Activated naive CD8-positive, alpha-beta T cell treated with anti-CD3 and anti-CD28 coated beads, Interleukin-2, amount 10 ng/mL, durations not matched to agents 7 days and 5 days (primary cell): ENCODE measurements at regions not wholly inside any gene's neighbourhood (a gene's known extent, or its start where the extent isn't known, plus 50 kb on each side); places are given as distances from the start of the nearest gene placed in this dataset.
"Not testable (repeated sequence)": the region's sequence is repeated elsewhere in the genome, so short reads cannot be mapped to it uniquely, and the experiment has no call there.

ENCODE experiments used
- ATAC-seq: fragments of 150-1000 bp; cut with Tn5 transposase; one replicate; pipeline ENCODE4 v1.10.0; 2021; ENCODE audit warnings: low read depth, moderate library complexity
- POLR2A ChIA-PET: fragments of 350-600 bp; sonication (Branson Sonifier 250); formaldehyde crosslinking; loops from one replicate; lab custom pipeline; 2021; ENCODE audit warnings: antibody characterized with exemption; lab: Charles Lee
- DNase-seq: peaks from one replicate; pipeline ENCODE4 v3.0.0; 2021
- H3K27ac Mint-ChIP-seq: one replicate; pipeline ENCODE4 v1.8.0; 2022; ENCODE audit warnings: mild to moderate bottlenecking, mixed read lengths
- H3K27me3 Mint-ChIP-seq: one replicate; pipeline ENCODE4 v1.8.0; 2022; ENCODE audit warnings: mild to moderate bottlenecking, moderate library complexity, mixed read lengths
- H3K36me3 Mint-ChIP-seq: one replicate; pipeline ENCODE4 v1.8.0; 2021; ENCODE audit warnings: mild to moderate bottlenecking, mixed read lengths
- H3K4me1 Mint-ChIP-seq: one replicate; pipeline ENCODE4 v1.8.0; 2021; ENCODE audit warnings: mixed read lengths
- H3K4me3 Mint-ChIP-seq: one replicate; pipeline ENCODE4 v1.8.0; 2022; ENCODE audit warnings: mild to moderate bottlenecking, moderate library complexity, mixed read lengths
- H3K9me3 Mint-ChIP-seq: one replicate; pipeline ENCODE4 v1.8.0; 2021; ENCODE audit warnings: mixed read lengths

- Mint-ChIP-seq H3K9me3 (peaks cover 1% of the 10 kb centered on the region), H3K27me3 (no peaks in the 10 kb centered on the region), H3K4me3 (no peak overlapping the region), H3K4me1 (no peaks in the 10 kb centered on the region), H3K27ac (no peak overlapping the region), H3K36me3 (no peaks in the 10 kb centered on the region)
- POLR2A ChIA-PET, result no interaction called here
- ATAC-seq (no peak), DNase-seq (no peak)
These were observed 319.3 kb upstream of the ZNF608 start for GRCh38 chr5:125065741-125066140.

- Mint-ChIP-seq H3K9me3 (peaks cover 7% of the 10 kb centered on the region), H3K4me1 (no peaks in the 10 kb centered on the region), H3K4me3 (no peak overlapping the region), H3K36me3 (no peaks in the 10 kb centered on the region), H3K27ac (no peak overlapping the region), H3K27me3 (no peaks in the 10 kb centered on the region)
- no peak for ATAC-seq
- POLR2A ChIA-PET, result no interaction called here
- no peak for DNase-seq
These were observed 324.5 kb upstream of the ZNF608 start for GRCh38 chr5:125070961-125071360.

- DNase-seq (no peak), ATAC-seq (no peak)
- Mint-ChIP-seq H3K9me3 (peaks cover 5% of the 10 kb centered on the region), H3K4me3 (no peak overlapping the region), H3K27ac (no peak overlapping the region), H3K27me3 (no peaks in the 10 kb centered on the region), H3K36me3 (no peaks in the 10 kb centered on the region), H3K4me1 (no peaks in the 10 kb centered on the region)
- POLR2A ChIA-PET, result no interaction called here
These were observed 326.7 kb upstream of the ZNF608 start for GRCh38 chr5:125073090-125073489.

GRCh38 chr5:125075567-125075966 lies 329.1 kb upstream of the ZNF608 start:
- Mint-ChIP-seq H3K4me1 (no peaks in the 10 kb centered on the region), H3K9me3 (peaks cover 5% of the 10 kb centered on the region), H3K27me3 (no peaks in the 10 kb centered on the region), H3K36me3 (no peaks in the 10 kb centered on the region), H3K27ac (no peak overlapping the region), H3K4me3 (no peak overlapping the region)
- POLR2A ChIA-PET, result no interaction called here
- DNase-seq (no peak), ATAC-seq (no peak)

GRCh38 chr5:125079028-125079427 lies 332.6 kb upstream of the ZNF608 start:
- POLR2A ChIA-PET, H3K27me3 Mint-ChIP-seq, H3K27ac Mint-ChIP-seq, H3K36me3 Mint-ChIP-seq, H3K4me1 Mint-ChIP-seq, DNase-seq, H3K4me3 Mint-ChIP-seq, H3K9me3 Mint-ChIP-seq, ATAC-seq: not testable (repeated sequence)

- H3K4me3 Mint-ChIP-seq, result no peak overlapping the region
- no peaks in the 10 kb centered on the region for H3K36me3 Mint-ChIP-seq
- no peaks in the 10 kb centered on the region for H3K9me3 Mint-ChIP-seq
- no peak for ATAC-seq
- DNase-seq, result no peak
- no peaks in the 10 kb centered on the region for H3K4me1 Mint-ChIP-seq
- H3K27ac Mint-ChIP-seq, result no peak overlapping the region
- no peaks in the 10 kb centered on the region for H3K27me3 Mint-ChIP-seq
- POLR2A ChIA-PET, result no interaction called here
These were observed 334.7 kb upstream of the ZNF608 start for GRCh38 chr5:125081101-125081500.

GRCh38 chr5:125083981-125084380 lies 337.5 kb upstream of the ZNF608 start:
- Mint-ChIP-seq H3K27ac (no peak overlapping the region), H3K27me3 (no peaks in the 10 kb centered on the region), H3K36me3 (no peaks in the 10 kb centered on the region), H3K4me3 (no peak overlapping the region), H3K4me1 (no peaks in the 10 kb centered on the region), H3K9me3 (peaks cover 3% of the 10 kb centered on the region)
- POLR2A ChIA-PET, result no interaction called here
- DNase-seq, result no peak
- ATAC-seq, result no peak

- ATAC-seq, result no peak
- peaks cover 6% of the 10 kb centered on the region for H3K9me3 Mint-ChIP-seq
- no peaks in the 10 kb centered on the region for H3K27me3 Mint-ChIP-seq
- no peaks in the 10 kb centered on the region for H3K36me3 Mint-ChIP-seq
- H3K4me1 Mint-ChIP-seq, result no peaks in the 10 kb centered on the region
- POLR2A ChIA-PET, result no interaction called here
- no peak for DNase-seq
- H3K4me3 Mint-ChIP-seq, result no peak overlapping the region
- no peak overlapping the region for H3K27ac Mint-ChIP-seq
These were observed 339.5 kb upstream of the ZNF608 start for GRCh38 chr5:125085797-125086505.

GRCh38 chr5:125088522-125089105 lies 342.2 kb upstream of the ZNF608 start:
- no peak overlapping the region for H3K4me3 Mint-ChIP-seq
- DNase-seq, result no peak
- POLR2A ChIA-PET, result no interaction called here

GRCh38 chr5:125092138-125092537 lies 345.7 kb upstream of the ZNF608 start:
- H3K27me3 Mint-ChIP-seq, ATAC-seq, H3K4me3 Mint-ChIP-seq, H3K27ac Mint-ChIP-seq, H3K4me1 Mint-ChIP-seq, POLR2A ChIA-PET, H3K36me3 Mint-ChIP-seq, DNase-seq: not testable (repeated sequence)
- peaks cover 16% of the 10 kb centered on the region for H3K9me3 Mint-ChIP-seq

More at GRCh38 chr5:125088522-125089105, 342.2 kb upstream of the ZNF608 start:
- no peaks in the 10 kb centered on the region for H3K4me1 Mint-ChIP-seq
- ATAC-seq, result no peak
- no peak overlapping the region for H3K27ac Mint-ChIP-seq
- no peaks in the 10 kb centered on the region for H3K36me3 Mint-ChIP-seq
- H3K9me3 Mint-ChIP-seq, result peaks cover 9% of the 10 kb centered on the region
- H3K27me3 Mint-ChIP-seq, result no peaks in the 10 kb centered on the region

- Mint-ChIP-seq H3K36me3 (no peaks in the 10 kb centered on the region), H3K4me1 (no peaks in the 10 kb centered on the region), H3K27ac (no peak overlapping the region), H3K27me3 (no peaks in the 10 kb centered on the region), H3K4me3 (no peak overlapping the region), H3K9me3 (peaks cover 12% of the 10 kb centered on the region)
- ATAC-seq, result no peak
- POLR2A ChIA-PET, result no interaction called here
- DNase-seq, result no peak
These were observed 347.3 kb upstream of the ZNF608 start for GRCh38 chr5:125093776-125094175.

GRCh38 chr5:125100342-125100741 lies 353.9 kb upstream of the ZNF608 start:
- H3K27ac Mint-ChIP-seq, result no peak overlapping the region
- H3K9me3 Mint-ChIP-seq, result peaks cover 5% of the 10 kb centered on the region
- no peaks in the 10 kb centered on the region for H3K27me3 Mint-ChIP-seq
- POLR2A ChIA-PET, result no interaction called here
- DNase-seq, result no peak
- no peak for ATAC-seq
- H3K4me1 Mint-ChIP-seq, result no peaks in the 10 kb centered on the region
- H3K36me3 Mint-ChIP-seq, result no peaks in the 10 kb centered on the region
- H3K4me3 Mint-ChIP-seq, result no peak overlapping the region

GRCh38 chr5:125100951-125101350 lies 354.5 kb upstream of the ZNF608 start:
- no peak overlapping the region for H3K27ac Mint-ChIP-seq
- H3K9me3 Mint-ChIP-seq, result peaks cover 5% of the 10 kb centered on the region
- no peak for DNase-seq
- no peaks in the 10 kb centered on the region for H3K36me3 Mint-ChIP-seq
- H3K4me3 Mint-ChIP-seq, result no peak overlapping the region
- no peaks in the 10 kb centered on the region for H3K4me1 Mint-ChIP-seq
- no peaks in the 10 kb centered on the region for H3K27me3 Mint-ChIP-seq
- ATAC-seq, result no peak
- POLR2A ChIA-PET, result no interaction called here

- DNase-seq (no peak), ATAC-seq (no peak)
- POLR2A ChIA-PET, result no interaction called here
- Mint-ChIP-seq H3K4me3 (no peak overlapping the region), H3K27ac (no peak overlapping the region), H3K4me1 (no peaks in the 10 kb centered on the region), H3K9me3 (no peaks in the 10 kb centered on the region), H3K27me3 (no peaks in the 10 kb centered on the region), H3K36me3 (no peaks in the 10 kb centered on the region)
These were observed 357.0 kb upstream of the ZNF608 start for GRCh38 chr5:125103459-125103858.
